ENCODE measurements at regions not wholly inside any gene's neighbourhood (a gene's known extent, or its start where the extent isn't known, plus 50 kb on each side); places are given as distances from the start of the nearest gene placed in this dataset.

- H3K27me3 ChIP-seq, result no peaks in the 10 kb centered on the region
- no peaks in the 10 kb centered on the region for H3K36me3 ChIP-seq
- intact Hi-C loops (cut with DNase I), result no loop called here
- H3K4me1 ChIP-seq, result no peaks in the 10 kb centered on the region
- H3K9me3 ChIP-seq, result no peaks in the 10 kb centered on the region
- H3K27ac ChIP-seq, result no peak overlapping the region
- no peak for TF ChIP-seq CTCF (IDR thresholded peaks at IDR 0.05)
- DNase-seq (no peak), ATAC-seq (no peak)
- H3K4me3 ChIP-seq, result no peak overlapping the region
These were observed 165.6 kb upstream of the FSTL4 start for GRCh38 chr5:133777951-133778350.

DNA sequence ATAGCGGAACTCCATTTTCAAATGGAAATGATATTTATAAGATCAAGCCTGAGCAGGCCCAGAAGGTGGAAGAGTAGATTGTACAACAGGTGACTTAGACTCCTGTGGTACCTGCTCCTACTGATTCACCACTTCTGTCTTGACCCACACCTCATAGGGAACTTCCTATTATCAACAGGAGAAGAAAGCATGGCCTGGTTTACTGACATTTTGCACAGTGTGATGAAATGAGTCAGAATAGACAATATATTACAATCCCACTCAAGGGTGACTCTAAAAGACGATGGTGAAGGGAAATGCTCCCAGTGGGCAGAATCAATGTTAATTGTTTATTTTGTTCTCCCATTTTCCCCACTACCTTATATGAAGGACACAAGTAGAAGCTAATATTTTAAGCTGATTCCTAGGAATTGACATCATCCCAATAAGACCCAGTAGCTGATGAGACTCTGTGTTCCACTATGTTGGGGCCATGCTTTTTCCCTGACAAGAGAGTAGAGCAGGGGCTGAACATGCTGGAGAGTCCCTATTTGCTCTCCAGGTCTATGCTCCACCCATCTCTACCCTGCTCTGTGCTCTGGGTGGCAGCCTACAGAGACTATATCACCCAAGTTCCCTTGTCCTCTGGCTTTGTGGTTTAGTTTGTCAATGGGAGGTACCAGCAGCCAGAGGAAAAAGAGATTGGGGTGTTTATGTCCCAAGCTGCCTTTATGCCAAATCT is 163.4 kb upstream of the FSTL4 start:
- Histone ChIP-seq H3K27me3 (no peaks in the 10 kb centered on the region), H3K27ac (no peak overlapping the region), H3K4me3 (no peak overlapping the region), H3K36me3 (no peaks in the 10 kb centered on the region), H3K4me1 (no peaks in the 10 kb centered on the region), H3K9me3 (no peaks in the 10 kb centered on the region)
- no peak for TF ChIP-seq CTCF (IDR thresholded peaks at IDR 0.05)
- no peak for ATAC-seq
- intact Hi-C loops (cut with DNase I), result no loop called here
- DNase-seq, result no peak

DNA sequence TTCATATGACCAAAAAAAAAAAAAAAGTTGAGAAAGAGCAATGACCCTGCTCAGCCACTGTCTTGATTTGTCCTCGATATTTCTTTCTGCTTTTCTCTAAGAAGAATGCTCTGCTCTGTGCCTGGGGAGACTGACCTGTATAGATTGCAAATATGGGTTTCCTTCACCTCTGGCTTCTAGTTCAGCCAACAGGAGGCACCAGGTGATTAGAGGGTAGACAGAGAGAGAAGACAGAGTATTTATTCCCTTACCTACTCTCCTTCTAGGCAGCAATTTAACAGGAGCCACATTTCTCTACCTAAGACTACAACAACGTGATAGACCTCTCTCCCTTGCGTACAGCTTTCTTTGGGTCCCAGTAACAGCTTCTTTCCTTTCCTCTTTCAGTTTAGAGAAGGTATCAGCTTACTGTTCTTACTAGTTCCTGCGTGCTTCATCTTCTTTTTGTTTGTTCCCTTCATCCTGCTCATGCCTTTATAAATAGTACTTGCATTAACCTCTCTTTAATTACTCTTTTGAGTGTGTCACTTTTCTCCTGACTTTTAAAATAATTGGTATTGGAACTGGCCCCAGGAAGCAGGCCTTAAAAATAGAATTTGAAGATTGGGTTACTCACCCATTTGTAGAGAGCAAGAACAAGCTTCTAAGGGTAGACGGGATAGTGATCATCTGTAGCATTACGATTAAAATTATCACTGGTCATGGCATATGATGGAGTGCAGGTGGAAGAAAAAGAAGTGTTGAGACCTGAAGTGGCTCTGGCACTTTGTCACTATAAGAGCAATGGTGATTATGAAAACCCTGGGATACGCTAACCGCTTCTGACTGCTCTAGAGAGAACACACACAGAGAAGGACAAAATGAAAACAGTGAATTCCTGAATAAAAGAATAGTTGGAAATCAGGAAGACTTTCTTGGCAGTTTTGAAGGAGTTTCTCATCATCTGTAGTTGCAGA is 161.2 kb upstream of the FSTL4 start:
- intact Hi-C loops (cut with DNase I), result no loop called here
- DNase-seq (no peak), ATAC-seq (no peak)
- no peak for TF ChIP-seq CTCF (IDR thresholded peaks at IDR 0.05)
- Histone ChIP-seq H3K27me3 (no peaks in the 10 kb centered on the region), H3K27ac (no peak overlapping the region), H3K4me3 (no peak overlapping the region), H3K36me3 (no peaks in the 10 kb centered on the region), H3K9me3 (no peaks in the 10 kb centered on the region), H3K4me1 (no peaks in the 10 kb centered on the region)

DNA sequence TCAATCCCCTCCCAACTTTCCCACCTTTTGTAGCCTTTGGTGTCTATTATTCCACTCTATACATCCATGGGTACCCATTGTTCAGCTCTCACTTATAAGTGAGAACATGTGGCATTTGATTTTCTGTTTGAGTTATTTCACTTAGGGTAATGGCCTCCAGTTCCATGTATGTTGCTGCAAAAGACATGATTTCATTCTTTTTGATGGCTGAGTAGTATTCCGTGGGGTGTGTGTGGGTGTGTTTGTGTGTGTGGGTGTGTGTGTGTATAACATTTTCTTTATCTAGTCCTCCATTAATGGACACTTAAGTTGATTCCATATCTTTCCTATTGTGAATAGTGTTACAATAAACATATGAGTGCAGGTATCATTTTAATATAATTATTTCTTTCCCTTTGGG is 157.5 kb upstream of the FSTL4 start:
- no peaks in the 10 kb centered on the region for H3K36me3 ChIP-seq
- intact Hi-C loops (cut with DNase I), result no loop called here
- H3K4me1 ChIP-seq, result no peaks in the 10 kb centered on the region
- H3K27me3 ChIP-seq, result no peaks in the 10 kb centered on the region
- H3K4me3 ChIP-seq, result no peak overlapping the region
- H3K27ac ChIP-seq, result no peak overlapping the region
- no peaks in the 10 kb centered on the region for H3K9me3 ChIP-seq
- DNase-seq (no peak), ATAC-seq (no peak)
- no peak for TF ChIP-seq CTCF (IDR thresholded peaks at IDR 0.05)

- peak; percentile 72 for ATAC-seq
- H3K9me3 ChIP-seq, result no peaks in the 10 kb centered on the region
- no peak for DNase-seq
- no peak overlapping the region for H3K4me3 ChIP-seq
- TF ChIP-seq CTCF (IDR thresholded peaks at IDR 0.05), result no peak
- no peaks in the 10 kb centered on the region for H3K4me1 ChIP-seq
- no peaks in the 10 kb centered on the region for H3K36me3 ChIP-seq
- intact Hi-C loops (cut with DNase I), result no loop called here
- H3K27me3 ChIP-seq, result no peaks in the 10 kb centered on the region
- no peak overlapping the region for H3K27ac ChIP-seq
These were observed 151.4 kb upstream of the FSTL4 start for GRCh38 chr5:133763744-133764143.

All from upper lobe of right lung (tissue), 1 donor.